Lower leg skin (tissue), 3 donors: ENCODE measurements at regions not wholly inside any gene's neighbourhood (a gene's known extent, or its start where the extent isn't known, plus 50 kb on each side); places are given as distances from the start of the nearest gene placed in this dataset.

Experiments used
- POLR2A ChIP-seq, 2 donors: fragments of 450-650 bp; IDR thresholded peaks; one replicate each; pipeline ENCODE4 v1.6.1; 2016 to 2017; ENCODE audit warnings: antibody characterized with exemption in 2 of 2, mild to moderate bottlenecking in 1 of 2, moderate library complexity in 1 of 2
- TF ChIP-seq, protein P1 (sequence below), 3 donors: fragments of 450-650 bp; IDR thresholded peaks; one replicate each; pipeline ENCODE4 v1.5.1; 2016; ENCODE audit warnings: antibody characterized with exemption in 3 of 3, mild to moderate bottlenecking in 3 of 3, moderate library complexity in 2 of 3

DNA sequence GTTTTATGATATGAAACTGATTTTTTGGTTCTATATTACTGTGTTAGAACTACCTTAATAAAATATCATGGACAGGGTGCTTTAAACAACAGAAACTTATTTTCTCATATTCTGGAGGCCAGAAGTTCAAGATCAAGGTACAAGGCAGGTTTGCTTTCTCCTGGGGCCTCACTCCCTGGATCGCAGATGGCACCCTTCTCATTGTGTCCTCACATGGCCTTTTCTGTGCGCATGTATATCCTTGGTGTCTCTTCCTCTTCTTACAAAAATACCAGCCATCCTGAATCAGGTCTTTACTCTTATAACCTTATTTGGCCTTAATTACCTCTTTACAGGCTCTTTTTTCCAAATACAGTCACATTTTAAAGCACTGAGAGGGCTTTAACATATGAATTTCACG lies 906.1 kb downstream of the CDH11 start:
- TF ChIP-seq, protein P1, sequence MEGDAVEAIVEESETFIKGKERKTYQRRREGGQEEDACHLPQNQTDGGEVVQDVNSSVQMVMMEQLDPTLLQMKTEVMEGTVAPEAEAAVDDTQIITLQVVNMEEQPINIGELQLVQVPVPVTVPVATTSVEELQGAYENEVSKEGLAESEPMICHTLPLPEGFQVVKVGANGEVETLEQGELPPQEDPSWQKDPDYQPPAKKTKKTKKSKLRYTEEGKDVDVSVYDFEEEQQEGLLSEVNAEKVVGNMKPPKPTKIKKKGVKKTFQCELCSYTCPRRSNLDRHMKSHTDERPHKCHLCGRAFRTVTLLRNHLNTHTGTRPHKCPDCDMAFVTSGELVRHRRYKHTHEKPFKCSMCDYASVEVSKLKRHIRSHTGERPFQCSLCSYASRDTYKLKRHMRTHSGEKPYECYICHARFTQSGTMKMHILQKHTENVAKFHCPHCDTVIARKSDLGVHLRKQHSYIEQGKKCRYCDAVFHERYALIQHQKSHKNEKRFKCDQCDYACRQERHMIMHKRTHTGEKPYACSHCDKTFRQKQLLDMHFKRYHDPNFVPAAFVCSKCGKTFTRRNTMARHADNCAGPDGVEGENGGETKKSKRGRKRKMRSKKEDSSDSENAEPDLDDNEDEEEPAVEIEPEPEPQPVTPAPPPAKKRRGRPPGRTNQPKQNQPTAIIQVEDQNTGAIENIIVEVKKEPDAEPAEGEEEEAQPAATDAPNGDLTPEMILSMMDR (IDR thresholded peaks at IDR 0.05) = no peak
- TF ChIP-seq POLR2A (IDR thresholded peaks at IDR 0.05) = no peak
